ENCODE measurements at regions not wholly inside any gene's neighbourhood (a gene's known extent, or its start where the extent isn't known, plus 50 kb on each side); places are given as distances from the start of the nearest gene placed in this dataset.
A peak's percentile ranks its signal among the peaks of the same experiment; 100 is the strongest.

- Histone ChIP-seq H3K4me2 (peak overlapping the region; percentile 57), H3K4me1 (no peaks in the 10 kb centered on the region), H3K9me3 (no peaks in the 10 kb centered on the region), H3K4me3 (peak overlapping the region; percentile 49), H3K27ac (peak overlapping the region; percentile 84 to 91)
- no peak for DNase-seq (ENCODE audit: low read depth in 1 of 2, low spot score in 1 of 2)
- CTCF ChIA-PET: interaction anchor here (0.7 to 2.5 kb wide), 9 partner anchors 11 to 56 kb away, joined by 3 to 9 read pairs (median 4); a partner anchor contains a TSS
- no peak for ATAC-seq
- no peak for FAIRE-seq
- no peak for TF ChIP-seq EHMT2 (IDR thresholded peaks at IDR 0.05; ENCODE audit: low read depth)
- TF ChIP-seq KDM5A (IDR thresholded peaks at IDR 0.05): no peak
- no peak for TF ChIP-seq NFE2L2 (conservative IDR thresholded peaks at IDR 0.05; ENCODE audit: low read length)
- no peak for TF ChIP-seq FOSB (CRISPR knock-in tag; IDR thresholded peaks at IDR 0.05)
- no peak for TF ChIP-seq NPAS2 (CRISPR knock-in tag; IDR thresholded peaks at IDR 0.05; ENCODE audit: borderline replicate concordance)
- no peak for TF ChIP-seq ZC3H11A (IDR thresholded peaks at IDR 0.05)
- no peak for TF ChIP-seq POLR2A (IDR thresholded peaks at IDR 0.05; ENCODE audit: low read length)
- no peak for TF ChIP-seq E2F6 (IDR thresholded peaks at IDR 0.05; ENCODE audit: borderline replicate concordance, low read depth)
- no peak for TF ChIP-seq PHF8 (IDR thresholded peaks at IDR 0.05; ENCODE audit: borderline replicate concordance, low read depth)
- no peak for TF ChIP-seq CEBPB (IDR thresholded peaks at IDR 0.05)
- TF ChIP-seq PBX3 (IDR thresholded peaks at IDR 0.05): no peak
- POLR2A ChIA-PET: interaction anchor here (1.0 to 2.7 kb wide), 9 partner anchors 10 to 92 kb away, joined by 4 to 33 read pairs (median 8); a partner anchor contains a TSS
- WGBS (ENCODE audit: missing lambda C conversion rate): 80% methylated on average over 9 of the region's 9 CpGs
These were observed 114.3 kb upstream of the BTN3A2 start for GRCh38 chr6:26250698-26251044.

- FAIRE-seq (no peak), ATAC-seq (no peak), DNase-seq (ENCODE audit: low read depth in 1 of 2, low spot score in 1 of 2) (no peak)
- H3K4me1 ChIP-seq: no peaks in the 10 kb centered on the region
- no peaks in the 10 kb centered on the region for H3K9me3 ChIP-seq
- POLR2A ChIA-PET: interaction anchor here (1.8 to 2.7 kb wide), 4 partner anchors 9 to 33 kb away, joined by 6 to 33 read pairs (median 18); a partner anchor contains a TSS
- no peak overlapping the region for H3K27ac ChIP-seq
- no peak overlapping the region for H3K4me3 ChIP-seq
- CTCF ChIA-PET: interaction anchor here (1.5 to 2.5 kb wide), 2 partner anchors 10 to 33 kb away, joined by 6 to 9 read pairs; no protein-coding TSS in a partner anchor
- H3K4me2 ChIP-seq: no peak overlapping the region
- WGBS (ENCODE audit: missing lambda C conversion rate): 93% methylated on average over 29 of the region's 32 CpGs
- TF ChIP-seq MAZ (IDR thresholded peaks at IDR 0.05; ENCODE audit: borderline replicate concordance, low read depth, low read length) (no peak), KDM1A (IDR thresholded peaks at IDR 0.05; ENCODE audit: low read depth) (no peak), RFX5 (IDR thresholded peaks at IDR 0.05) (no peak), RAD21 (conservative IDR thresholded peaks at IDR 0.05 in 1 of 2, IDR thresholded peaks at IDR 0.05 in 1 of 2) (no peak), FOSL2 (IDR thresholded peaks at IDR 0.05) (no peak), FOSL2 (CRISPR knock-in tag; IDR thresholded peaks at IDR 0.05) (no peak), USF2 (IDR thresholded peaks at IDR 0.05) (no peak), MAFK (IDR thresholded peaks at IDR 0.05; ENCODE audit: partially characterized antibody) (no peak), CBX2 (IDR thresholded peaks at IDR 0.05; ENCODE audit: borderline replicate concordance, low read depth) (no peak), HOXB5 (CRISPR knock-in tag; IDR thresholded peaks at IDR 0.05) (no peak), CHD4 (IDR thresholded peaks at IDR 0.05; ENCODE audit: borderline replicate concordance) (no peak), FOXS1 (CRISPR knock-in tag; IDR thresholded peaks at IDR 0.05) (no peak), SMC3 (IDR thresholded peaks at IDR 0.05) (no peak), NPAS2 (CRISPR knock-in tag; IDR thresholded peaks at IDR 0.05; ENCODE audit: borderline replicate concordance) (no peak), MYC (IDR thresholded peaks at IDR 0.05; ENCODE audit: borderline replicate concordance, low read length) (no peak), REST (IDR thresholded peaks at IDR 0.05) (no peak), ZSCAN20 (CRISPR knock-in tag; IDR thresholded peaks at IDR 0.05) (no peak), NFE2L2 (conservative IDR thresholded peaks at IDR 0.05; ENCODE audit: low read length) (no peak), HOXA7 (CRISPR knock-in tag; IDR thresholded peaks at IDR 0.05) (no peak), HEYL (CRISPR knock-in tag; IDR thresholded peaks at IDR 0.05) (no peak), EHMT2 (IDR thresholded peaks at IDR 0.05; ENCODE audit: low read depth) (no peak)
These were observed 113.5 kb upstream of the BTN3A2 start for GRCh38 chr6:26251354-26252076.

Data from A549 (cell line).